ENCODE measurements at regions not wholly inside any gene's neighbourhood (a gene's known extent, or its start where the extent isn't known, plus 50 kb on each side); places are given as distances from the start of the nearest gene placed in this dataset.

- H3K27ac ChIP-seq (ENCODE audit: low read depth in 1 of 2, low read length in 1 of 2), result no peak overlapping the region
- TF ChIP-seq CTCF (IDR thresholded peaks at IDR 0.05; ENCODE audit: control extremely low read depth, extremely low read depth), result no peak
- H3K9me3 ChIP-seq (ENCODE audit: control insufficient read depth in 4 of 4, insufficient read depth in 3 of 4, low read length in 3 of 4), result peaks cover 0 to 2% (median 1%) of the 10 kb centered on the region in 4 donors
- WGBS, 2 donors, result 98 to 100% methylated on average over 1 of the region's 1 CpG
- H3K36me3 ChIP-seq (ENCODE audit: control insufficient read depth in 4 of 4, insufficient read depth in 4 of 4, low read length in 4 of 4), result peaks cover 0 to 3% (median 0%) of the 10 kb centered on the region in 4 donors
- H3K27me3 ChIP-seq (ENCODE audit: control insufficient read depth in 3 of 3, insufficient read depth in 3 of 3, low read length in 2 of 3), result no peaks in the 10 kb centered on the region
- H3K9ac ChIP-seq (ENCODE audit: insufficient read depth in 1 of 2, low read length in 2 of 2), result no peak overlapping the region
- ATAC-seq (ENCODE audit: insufficient read depth, low FRiP score) (no peak), DNase-seq (no peak)
- H3K4me3 ChIP-seq, result no peak overlapping the region
- peaks cover 0 to 4% (median 2%) of the 10 kb centered on the region in 5 donors for H3K4me1 ChIP-seq (ENCODE audit: control insufficient read depth in 5 of 5, insufficient read depth in 5 of 5, low read length in 5 of 5)
Observed at GRCh38 chr9:108045851-108046250, 556.3 kb upstream of the KLF4 start.

GRCh38 chr9:108043585-108043984 lies 554.0 kb upstream of the KLF4 start:
- WGBS, 2 donors, result 93 to 97% methylated on average over 1 of the region's 1 CpG
- Histone ChIP-seq H3K4me3 (no peak overlapping the region), H3K4me1 (ENCODE audit: control insufficient read depth in 5 of 5, insufficient read depth in 5 of 5, low read length in 5 of 5) (peaks cover 0 to 4% (median 0%) of the 10 kb centered on the region in 5 donors), H3K27ac (ENCODE audit: low read depth in 1 of 2, low read length in 1 of 2) (no peak overlapping the region), H3K9ac (ENCODE audit: insufficient read depth in 1 of 2, low read length in 2 of 2) (no peak overlapping the region), H3K9me3 (ENCODE audit: control insufficient read depth in 4 of 4, insufficient read depth in 3 of 4, low read length in 3 of 4) (peaks cover 0 to 2% (median 1%) of the 10 kb centered on the region in 4 donors), H3K27me3 (ENCODE audit: control insufficient read depth in 3 of 3, insufficient read depth in 3 of 3, low read length in 2 of 3) (no peaks in the 10 kb centered on the region), H3K36me3 (ENCODE audit: control insufficient read depth in 4 of 4, insufficient read depth in 4 of 4, low read length in 4 of 4) (peaks cover 0 to 3% (median 0%) of the 10 kb centered on the region in 4 donors)
- ATAC-seq (ENCODE audit: insufficient read depth, low FRiP score) (no peak), DNase-seq (no peak)
- no peak for TF ChIP-seq CTCF (IDR thresholded peaks at IDR 0.05; ENCODE audit: control extremely low read depth, extremely low read depth)

GRCh38 chr9:108041551-108041950 lies 552.0 kb upstream of the KLF4 start:
- no peak overlapping the region for H3K9ac ChIP-seq (ENCODE audit: insufficient read depth in 1 of 2, low read length in 2 of 2)

More at GRCh38 chr9:108041551-108041950, 552.0 kb upstream of the KLF4 start:
- no peak for DNase-seq
- WGBS, 2 donors, result 84 to 96% methylated on average over 1 of the region's 1 CpG
- H3K27me3 ChIP-seq (ENCODE audit: control insufficient read depth in 3 of 3, insufficient read depth in 3 of 3, low read length in 2 of 3), result no peaks in the 10 kb centered on the region
- peak; percentile 34 for ATAC-seq (ENCODE audit: insufficient read depth, low FRiP score)
- peaks cover 0 to 2% (median 1%) of the 10 kb centered on the region in 4 donors for H3K9me3 ChIP-seq (ENCODE audit: control insufficient read depth in 4 of 4, insufficient read depth in 3 of 4, low read length in 3 of 4)
- peaks cover 0 to 3% (median 0%) of the 10 kb centered on the region in 4 donors for H3K36me3 ChIP-seq (ENCODE audit: control insufficient read depth in 4 of 4, insufficient read depth in 4 of 4, low read length in 4 of 4)
- no peak for TF ChIP-seq CTCF (IDR thresholded peaks at IDR 0.05; ENCODE audit: control extremely low read depth, extremely low read depth)
- H3K27ac ChIP-seq (ENCODE audit: low read depth in 1 of 2, low read length in 1 of 2), result no peak overlapping the region
- no peak overlapping the region for H3K4me3 ChIP-seq
- H3K4me1 ChIP-seq (ENCODE audit: control insufficient read depth in 5 of 5, insufficient read depth in 5 of 5, low read length in 5 of 5), result peaks cover 0 to 2% (median 0%) of the 10 kb centered on the region in 5 donors
